AML-193 (cell line): ENCODE measurements at regions not wholly inside any gene's neighbourhood (a gene's known extent, or its start where the extent isn't known, plus 50 kb on each side); places are given as distances from the start of the nearest gene placed in this dataset.

ENCODE experiments used
- DNase-seq, 2 experiments: peaks; one replicate each; lab custom pipeline; 2025; lab: John Stamatoyannopoulos, UW

- DNase-seq, result no peak
Observed at GRCh38 chr15:39183164-39183881, 397.6 kb upstream of the THBS1 start.

- DNase-seq, result no peak
Observed at GRCh38 chr15:39184701-39185390, 396.0 kb upstream of the THBS1 start.

GRCh38 chr15:39188314-39188713 is 392.6 kb upstream of the THBS1 start:
- no peak for DNase-seq

- no peak for DNase-seq
Observed at GRCh38 chr15:39188930-39189329, 391.9 kb upstream of the THBS1 start.

GRCh38 chr15:39191871-39192291 is 389.0 kb upstream of the THBS1 start:
- DNase-seq, result no peak

GRCh38 chr15:39192351-39192750 is 388.5 kb upstream of the THBS1 start:
- DNase-seq, result no peak

- no peak for DNase-seq
Observed at GRCh38 chr15:39192979-39193560, 387.8 kb upstream of the THBS1 start.

- no peak for DNase-seq
Observed at GRCh38 chr15:39193611-39194010, 387.3 kb upstream of the THBS1 start.

- no peak for DNase-seq
Observed at GRCh38 chr15:39194106-39194830, 386.6 kb upstream of the THBS1 start.

- no peak for DNase-seq
Observed at GRCh38 chr15:39195961-39196486, 384.9 kb upstream of the THBS1 start.

- no peak for DNase-seq
Observed at GRCh38 chr15:39198044-39199000, 382.6 kb upstream of the THBS1 start.

GRCh38 chr15:39199076-39199475 is 381.8 kb upstream of the THBS1 start:
- DNase-seq, result no peak

GRCh38 chr15:39200586-39200985 is 380.3 kb upstream of the THBS1 start:
- no peak for DNase-seq

- DNase-seq, result no peak
Observed at GRCh38 chr15:39202641-39203040, 378.2 kb upstream of the THBS1 start.

- no peak for DNase-seq
Observed at GRCh38 chr15:39204031-39204430, 376.8 kb upstream of the THBS1 start.

- no peak for DNase-seq
Observed at GRCh38 chr15:39205081-39205480, 375.8 kb upstream of the THBS1 start.

GRCh38 chr15:39205506-39206371 is 375.1 kb upstream of the THBS1 start:
- no peak for DNase-seq

GRCh38 chr15:39207532-39208115 is 373.3 kb upstream of the THBS1 start:
- DNase-seq, result no peak

- DNase-seq, result no peak
Observed at GRCh38 chr15:39208187-39208586, 372.7 kb upstream of the THBS1 start.
